HG03196 (cell line): ENCODE measurements at regions not wholly inside any gene's neighbourhood (a gene's known extent, or its start where the extent isn't known, plus 50 kb on each side); places are given as distances from the start of the nearest gene placed in this dataset.
"Not testable (repeated sequence)": the region's sequence is repeated elsewhere in the genome, so short reads cannot be mapped to it uniquely, and the experiment has no call there.

Experiments used
- ATAC-seq: cut with Tn5 transposase; IDR thresholded peaks from one replicate; pipeline ENCODE4 v1.9.1; 2021; ENCODE audit not compliant: unreplicated experiment

- ATAC-seq = no peak
These were observed 116.6 kb upstream of the SYT6 start for GRCh38 chr1:114270282-114270681.

GRCh38 chr1:114269539-114269938 is 115.9 kb upstream of the SYT6 start:
- ATAC-seq = no peak

DNA sequence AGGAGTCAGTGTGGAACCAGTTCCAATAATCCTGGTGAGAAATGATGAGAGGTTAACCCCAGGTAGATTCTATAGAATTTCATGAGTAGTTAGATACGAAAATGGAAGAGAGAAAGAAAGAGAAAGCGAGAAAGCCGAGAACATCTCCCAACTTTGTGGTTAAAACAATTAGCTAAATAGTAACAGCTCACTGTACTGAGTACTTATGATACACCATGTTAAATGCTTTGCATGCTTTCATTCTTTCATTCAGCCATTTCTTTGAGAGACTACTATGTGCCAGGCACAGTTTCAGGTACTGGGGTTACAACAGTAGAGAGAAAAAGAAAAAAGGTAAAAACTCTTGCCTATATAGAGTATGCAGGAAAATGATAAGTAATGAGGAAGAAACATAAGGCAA is 109.7 kb upstream of the SYT6 start:
- peak; percentile 94 for ATAC-seq

DNA sequence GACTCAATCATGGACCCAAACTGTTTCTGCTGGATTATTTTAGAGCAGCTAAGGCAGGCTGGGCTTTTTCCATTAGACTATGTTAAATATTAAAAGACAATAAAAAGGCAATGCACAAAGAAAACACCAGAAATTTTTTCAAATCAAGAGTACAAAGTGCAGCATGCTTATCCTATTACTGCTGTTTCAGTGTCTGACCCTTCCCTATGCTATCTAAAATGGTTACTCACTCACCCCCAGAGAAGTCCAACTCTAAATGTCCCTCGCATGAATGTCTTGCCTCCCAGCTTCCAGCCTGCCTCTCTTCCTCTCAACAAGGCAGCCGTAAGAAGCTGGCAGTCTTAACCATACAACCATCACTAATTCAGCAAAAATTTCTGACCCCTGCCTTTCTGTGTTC is 108.7 kb upstream of the SYT6 start:
- no peak for ATAC-seq

DNA sequence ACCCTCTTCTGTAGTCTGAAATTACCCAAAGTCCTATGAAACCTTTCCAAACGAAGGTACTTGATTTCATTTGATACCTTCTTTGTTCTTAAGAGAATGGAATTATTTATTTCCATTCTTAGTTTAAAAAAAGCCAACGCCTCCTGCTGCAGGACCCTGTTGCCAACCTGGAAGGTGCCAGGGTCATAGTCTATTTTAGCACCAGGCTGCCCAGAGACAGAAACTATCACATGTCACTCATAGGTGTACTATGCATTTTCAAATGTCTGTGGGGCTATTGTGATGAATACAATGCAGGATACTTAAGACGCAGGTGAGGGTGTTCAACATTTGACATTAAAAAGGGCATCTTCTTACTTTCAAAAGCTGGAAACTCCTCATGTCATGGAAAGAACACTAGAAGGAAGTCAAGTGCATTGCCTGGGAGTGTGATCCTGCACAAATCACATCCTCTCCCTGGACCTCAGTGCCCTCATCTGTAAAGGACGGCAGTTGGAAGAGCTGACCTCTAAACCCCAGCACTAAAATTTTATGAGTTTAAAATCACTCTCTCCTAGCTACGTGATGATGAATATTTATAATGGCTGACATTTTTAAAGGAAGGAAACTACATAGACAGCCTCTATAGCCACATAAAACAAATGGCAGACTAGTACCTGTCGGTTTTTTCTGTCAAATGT is 107.3 kb upstream of the SYT6 start:
- ATAC-seq = no peak

- ATAC-seq = no peak
These were observed 106.0 kb upstream of the SYT6 start for GRCh38 chr1:114259511-114260160.

DNA sequence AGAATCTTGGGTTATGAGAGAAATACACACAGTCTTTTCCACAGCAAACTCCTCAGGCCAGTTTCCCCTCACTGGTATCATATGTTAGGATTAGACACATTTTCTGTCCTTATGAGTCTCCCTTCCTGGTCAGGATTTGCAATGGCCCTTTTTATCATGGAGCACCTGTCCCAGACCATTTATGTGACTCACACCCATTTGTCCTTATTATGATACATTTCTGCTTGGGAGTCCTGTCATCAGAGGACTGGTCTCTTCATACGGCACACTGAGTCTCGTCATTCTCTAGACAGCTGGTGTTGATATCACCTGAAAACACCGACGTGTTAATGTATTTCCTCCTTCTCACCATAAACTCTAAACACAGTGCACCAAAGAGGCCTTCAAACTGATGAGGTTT is 105.0 kb upstream of the SYT6 start:
- ATAC-seq = no peak

- no peak for ATAC-seq
These were observed 104.4 kb upstream of the SYT6 start for GRCh38 chr1:114258074-114258473.

DNA sequence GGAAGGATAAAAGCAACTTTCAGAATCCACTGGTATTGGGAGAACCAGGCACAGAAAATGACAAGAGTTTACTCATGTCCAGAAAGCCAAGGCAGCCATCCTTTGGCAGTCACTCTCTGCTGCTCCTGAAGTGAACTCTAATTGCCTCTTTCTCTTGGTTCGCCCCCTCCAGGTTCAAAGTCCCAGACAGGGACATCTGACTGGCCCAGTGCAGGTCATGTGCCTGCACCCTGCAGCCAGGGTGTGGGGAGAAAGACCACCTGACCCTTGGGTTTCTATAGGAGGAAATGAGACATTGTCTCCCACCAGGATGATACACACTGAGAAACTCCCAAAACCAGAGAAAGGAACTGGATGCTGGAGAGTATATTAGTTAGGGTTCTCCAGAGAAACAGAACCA is 103.9 kb upstream of the SYT6 start:
- no peak for ATAC-seq

DNA sequence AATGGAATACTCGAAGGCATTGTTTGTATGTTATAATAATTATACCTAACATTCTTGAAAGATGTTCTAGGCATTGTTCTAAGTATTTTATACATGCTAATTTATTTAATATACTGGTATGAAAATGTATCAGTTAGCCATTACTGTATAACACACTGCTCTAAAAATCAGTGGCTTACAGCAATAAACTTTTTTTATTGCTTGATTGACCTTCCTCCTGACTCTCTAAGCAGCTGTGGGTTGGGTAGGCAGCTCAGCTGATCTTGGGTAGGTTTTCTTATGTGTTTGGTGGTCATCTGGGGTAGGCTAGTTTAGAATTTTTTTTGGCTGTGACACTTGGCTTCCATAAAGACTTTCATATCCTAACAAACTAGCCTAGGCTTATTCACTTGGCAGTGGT is 100.2 kb upstream of the SYT6 start:
- ATAC-seq = no peak

- no peak for ATAC-seq
These were observed 97.9 kb upstream of the SYT6 start for GRCh38 chr1:114251573-114251939.

- no peak for ATAC-seq
These were observed 97.3 kb upstream of the SYT6 start for GRCh38 chr1:114250683-114251572.

DNA sequence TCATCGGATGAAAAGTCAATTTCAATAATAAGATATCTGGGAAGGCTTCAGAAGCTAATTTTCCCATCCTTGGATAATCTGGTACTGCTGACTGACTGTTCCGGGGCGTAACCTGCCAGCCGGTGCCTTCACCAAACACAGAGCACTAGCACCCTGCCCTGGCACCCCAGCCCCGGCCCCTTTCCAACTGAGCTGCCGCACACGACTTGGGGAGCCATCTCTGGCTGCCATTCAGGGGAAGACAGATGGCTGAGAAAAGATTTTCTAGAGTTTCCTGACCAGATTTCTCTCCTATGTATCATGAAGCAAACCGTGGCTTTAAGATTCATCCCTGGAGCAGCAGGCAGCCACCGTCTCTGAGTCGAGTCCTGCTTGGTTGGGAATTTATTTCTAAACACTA is 96.0 kb upstream of the SYT6 start:
- ATAC-seq = no peak

DNA sequence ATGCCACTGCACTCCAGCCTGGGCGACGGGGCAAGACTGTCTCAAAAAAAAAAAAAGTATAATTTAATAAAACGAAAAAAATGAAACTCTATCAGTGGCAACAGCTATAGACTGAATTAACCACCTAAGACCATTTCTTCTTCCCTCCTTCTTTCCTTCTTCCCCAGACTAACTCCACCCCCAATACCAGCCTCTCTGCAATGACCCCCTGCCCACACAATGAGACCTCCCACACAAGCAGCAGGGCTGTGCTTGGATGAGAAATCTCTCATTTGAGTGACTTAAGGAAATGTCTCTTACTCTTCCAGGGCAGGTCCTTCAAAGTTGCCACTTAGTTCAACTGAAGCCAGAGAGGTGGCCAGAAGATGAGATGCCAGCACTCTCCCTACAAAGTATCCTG is 94.5 kb upstream of the SYT6 start:
- ATAC-seq = no peak

DNA sequence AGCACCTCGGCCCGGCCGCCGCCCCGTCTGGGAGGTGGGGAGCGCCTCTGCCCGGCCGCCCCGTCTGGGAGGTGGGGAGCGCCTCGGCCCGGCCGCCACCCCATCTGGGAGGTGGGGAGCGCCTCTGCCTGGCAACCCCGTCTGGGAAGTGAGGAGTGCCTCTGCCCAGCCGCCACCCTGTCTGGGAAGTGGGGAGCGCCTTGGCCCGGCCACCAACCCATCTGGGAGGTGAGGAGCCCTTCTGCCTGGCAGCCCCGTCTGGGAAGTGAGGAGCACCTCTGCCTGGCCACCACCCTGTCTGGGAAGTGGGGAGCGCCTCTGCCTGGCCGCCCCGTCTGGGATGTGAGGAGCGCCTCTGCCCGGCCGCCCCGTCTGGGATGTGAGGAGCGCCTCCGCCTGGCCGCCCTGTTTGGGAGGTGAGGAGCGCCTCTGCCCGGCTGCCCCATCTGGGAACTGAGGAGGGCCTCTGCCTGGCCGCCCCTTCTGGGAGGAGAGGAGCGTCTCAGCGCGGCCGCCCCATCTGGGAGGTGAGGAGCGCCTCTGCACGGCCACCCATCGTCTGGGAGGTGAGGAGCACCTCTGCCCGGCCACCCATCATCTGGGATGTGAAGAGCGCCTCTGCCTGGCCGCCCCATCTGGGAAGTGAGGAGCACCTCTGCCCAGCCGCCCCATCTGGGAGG is 89.0 kb upstream of the SYT6 start:
- ATAC-seq = not testable (repeated sequence)

- no peak for ATAC-seq
These were observed 84.4 kb upstream of the SYT6 start for GRCh38 chr1:114238053-114238452.

GRCh38 chr1:114236517-114236916 is 82.8 kb upstream of the SYT6 start:
- ATAC-seq = no peak

DNA sequence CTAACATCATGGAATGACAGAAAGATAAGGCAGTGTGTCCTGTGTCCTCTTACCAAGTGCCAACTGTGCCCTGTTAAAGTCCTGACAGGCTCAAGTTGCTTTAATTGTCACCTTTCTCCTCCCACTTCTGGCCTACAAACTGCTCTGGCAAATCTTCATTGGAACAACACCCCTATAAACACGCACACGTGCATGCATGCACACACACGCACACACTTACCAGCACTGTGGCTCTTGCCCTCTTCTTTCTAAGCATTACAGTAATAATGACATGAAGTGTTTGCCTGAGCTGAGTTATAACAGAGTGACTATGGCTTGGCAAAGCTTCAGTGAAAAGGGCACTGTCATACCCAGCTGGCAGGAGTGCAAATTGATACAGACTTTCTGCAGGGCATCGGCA is 82.3 kb upstream of the SYT6 start:
- no peak for ATAC-seq

DNA sequence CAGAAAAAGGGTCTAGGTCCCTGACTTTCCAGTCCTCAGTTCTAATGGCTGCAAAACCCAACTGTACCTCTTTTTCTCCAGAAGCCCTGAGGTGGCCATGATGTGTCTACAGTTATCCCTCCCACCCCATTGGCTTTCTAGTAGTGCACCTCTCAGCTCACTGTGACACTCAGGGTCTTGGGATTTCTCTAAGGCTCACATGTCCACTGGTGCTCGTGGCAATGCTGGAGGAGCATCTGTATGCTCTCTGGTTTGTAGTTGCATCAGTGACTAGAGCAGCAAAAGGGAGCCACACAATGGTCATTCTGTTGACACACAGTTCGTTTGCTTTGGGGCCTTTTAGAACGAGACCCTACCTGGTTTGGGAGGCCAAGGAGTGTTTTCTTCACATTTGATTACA is 81.6 kb upstream of the SYT6 start:
- no peak for ATAC-seq

- no peak for ATAC-seq
These were observed 80.9 kb upstream of the SYT6 start for GRCh38 chr1:114234408-114235124.

DNA sequence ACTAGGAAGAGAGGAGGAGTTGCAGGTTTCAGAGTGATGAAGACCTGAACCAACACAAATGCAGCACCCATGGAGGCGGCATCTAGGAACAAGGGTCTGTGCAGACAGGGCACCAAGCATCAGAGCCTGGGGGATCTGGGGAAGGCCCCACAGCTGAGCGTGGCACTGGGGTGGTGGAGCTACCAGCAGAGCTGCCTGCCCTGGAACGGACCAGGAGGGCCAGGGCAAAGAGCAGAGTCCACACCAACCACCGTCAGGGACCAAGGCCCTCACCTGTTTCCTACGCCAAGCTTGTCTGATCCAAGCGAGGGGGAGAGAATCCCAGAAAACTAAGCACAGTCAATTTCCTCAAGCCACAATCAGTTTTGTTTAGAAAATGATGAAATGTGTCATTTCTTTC is 79.0 kb upstream of the SYT6 start:
- ATAC-seq = no peak
